Erythroblast (primary cell): ENCODE measurements at regions not wholly inside any gene's neighbourhood (a gene's known extent, or its start where the extent isn't known, plus 50 kb on each side); places are given as distances from the start of the nearest gene placed in this dataset.

ENCODE experiments used
- GATA1 ChIP-seq: IDR thresholded peaks from 2 replicates; pipeline ENCODE4 v1.6.1; 2011; ENCODE audit warnings: low read depth, mild to moderate bottlenecking, control low read depth, low read length, moderate library complexity
- POLR2A ChIP-seq: IDR thresholded peaks from 2 replicates; pipeline ENCODE4 v1.6.1; 2011; ENCODE audit warnings: mild to moderate bottlenecking, low read length

GRCh38 chr10:111973306-111973705 lies 210.3 kb downstream of the GPAM start:
- TF ChIP-seq POLR2A, result no peak
- no peak for TF ChIP-seq GATA1
